ENCODE measurements at regions not wholly inside any gene's neighbourhood (a gene's known extent, or its start where the extent isn't known, plus 50 kb on each side); places are given as distances from the start of the nearest gene placed in this dataset.

GRCh38 chr13:99636306-99636705 lies 135.0 kb downstream of the TM9SF2 start (continued):
- TF ChIP-seq NFKBIZ (CRISPR knock-in tag; IDR thresholded peaks at IDR 0.05) (no peak), ZNF839 (CRISPR knock-in tag; IDR thresholded peaks at IDR 0.05; ENCODE audit: borderline replicate concordance) (no peak), PHB2 (IDR thresholded peaks at IDR 0.05; ENCODE audit: partially characterized antibody) (no peak), ZNF605 (CRISPR knock-in tag; IDR thresholded peaks at IDR 0.05) (no peak), ZNF503 (CRISPR knock-in tag; IDR thresholded peaks at IDR 0.05) (no peak), ZSCAN20 (CRISPR knock-in tag; IDR thresholded peaks at IDR 0.05; ENCODE audit: borderline replicate concordance) (no peak), HMG20B (CRISPR knock-in tag; conservative IDR thresholded peaks at IDR 0.05) (no peak), PLRG1 (conservative IDR thresholded peaks at IDR 0.05) (no peak), HNRNPL (IDR thresholded peaks at IDR 0.05; ENCODE audit: low read depth, low read length) (no peak)

- H3K9me3 ChIP-seq (ENCODE audit: low read length), result no peaks in the 10 kb centered on the region
- H3K4me3 ChIP-seq (replicated peaks in 1 of 3; ENCODE audit: insufficient read depth in 1 of 3, low read depth in 2 of 3, low read length in 3 of 3), result no peak overlapping the region
- H3K9ac ChIP-seq (ENCODE audit: insufficient read depth, low read depth, low read length), result no peak overlapping the region
- no TSS peak for BruUV-seq (replicated peaks)
- no peak for DNase-seq (ENCODE audit: low spot score)
- no peaks in the 10 kb centered on the region for H4K20me1 ChIP-seq (ENCODE audit: insufficient read depth, low read length)
- H2AFZ ChIP-seq (ENCODE audit: low read length), result no peak overlapping the region
- POLR2A ChIA-PET, result no interaction called here
- no peaks in the 10 kb centered on the region for H3K27me3 ChIP-seq (ENCODE audit: control insufficient read depth in 1 of 2, insufficient read depth in 2 of 2, low read length in 2 of 2)
- 89% methylated on average over 7 of the region's 7 CpGs for WGBS (ENCODE audit: low lambda C conversion rate)
- FAIRE-seq, result no peak
- no peaks in the 10 kb centered on the region for H3K36me3 ChIP-seq (replicated peaks in 1 of 2; ENCODE audit: control insufficient read depth in 1 of 2, insufficient read depth in 2 of 2, low read length in 2 of 2)
- in situ Hi-C loops (cut with HindIII; ENCODE audit: extremely low pct_ligation_motif_present, low pct_unique_long_range_greater_than_20kb) (no loop called here), intact Hi-C loops (cut with micrococcal nuclease; ENCODE audit: unreplicated experiment) (no loop called here)
- no peak overlapping the region for H3K4me2 ChIP-seq (ENCODE audit: low read depth, low read length)
- CTCF ChIA-PET (ENCODE audit: low intra/inter-chr PET ratio, low total read pairs), result no interaction called here
- no peak overlapping the region for H3K27ac ChIP-seq (ENCODE audit: extremely low read length, insufficient read depth, low read length)
- no peak for ATAC-seq
- no peaks in the 10 kb centered on the region for H3K79me2 ChIP-seq (ENCODE audit: insufficient read depth, low read length)
- H3K4me1 ChIP-seq (ENCODE audit: insufficient read depth, low read length), result peaks cover 12% of the 10 kb centered on the region
- no peak for TF ChIP-seq ZNF276 (CRISPR knock-in tag; IDR thresholded peaks at IDR 0.05; ENCODE audit: low read depth)
- no peak for TF ChIP-seq ZNF749 (CRISPR knock-in tag; IDR thresholded peaks at IDR 0.05; ENCODE audit: borderline replicate concordance)
- TF ChIP-seq TEF (CRISPR knock-in tag; IDR thresholded peaks at IDR 0.05), result no peak
- TF ChIP-seq STAG1 (CRISPR knock-in tag; IDR thresholded peaks at IDR 0.05), result no peak
- TF ChIP-seq AKNA (CRISPR knock-in tag; IDR thresholded peaks at IDR 0.05; ENCODE audit: borderline replicate concordance), result no peak
- no peak for TF ChIP-seq HMG20A (CRISPR knock-in tag; IDR thresholded peaks at IDR 0.05; ENCODE audit: borderline replicate concordance)
- TF ChIP-seq TBL1XR1 (IDR thresholded peaks at IDR 0.05; ENCODE audit: borderline replicate concordance, low read length, partially characterized antibody), result no peak
- TF ChIP-seq ZNF367 (CRISPR knock-in tag; IDR thresholded peaks at IDR 0.05; ENCODE audit: borderline replicate concordance), result no peak
These were observed 133.4 kb downstream of the TM9SF2 start for GRCh38 chr13:99634672-99635071.
